Hematopoietic multipotent progenitor cell treated with erythropoietin and hydrocortisone succinate and interleukin-3 and kit ligand, for 6 days (in vitro differentiated cells): ENCODE measurements at regions not wholly inside any gene's neighbourhood (a gene's known extent, or its start where the extent isn't known, plus 50 kb on each side); places are given as distances from the start of the nearest gene placed in this dataset.
"Not testable (repeated sequence)": the region's sequence is repeated elsewhere in the genome, so short reads cannot be mapped to it uniquely, and the experiment has no call there.

ENCODE experiments used
- DNase-seq: peaks from one replicate; pipeline ENCODE4 v3.0.0-alpha.2; 2015

GRCh38 chr18:51463483-51464136, 266.1 kb upstream of the MEX3C start:
- no peak for DNase-seq

- DNase-seq: no peak
Observed at GRCh38 chr18:51478908-51479307, 281.4 kb upstream of the MEX3C start.

- no peak for DNase-seq
Observed at GRCh38 chr18:51479736-51480135, 282.3 kb upstream of the MEX3C start.

- no peak for DNase-seq
Observed at GRCh38 chr18:51480407-51481261, 283.2 kb upstream of the MEX3C start.

- no peak for DNase-seq
Observed at GRCh38 chr18:51486735-51487366, 289.4 kb upstream of the MEX3C start.

GRCh38 chr18:51490417-51490816, 292.9 kb upstream of the MEX3C start:
- DNase-seq: no peak

- no peak for DNase-seq
Observed at GRCh38 chr18:51490860-51491259, 293.4 kb upstream of the MEX3C start.

- DNase-seq: no peak
Observed at GRCh38 chr18:51491678-51492372, 294.3 kb upstream of the MEX3C start.

- DNase-seq: no peak
Observed at GRCh38 chr18:51498085-51498855, 300.8 kb upstream of the MEX3C start.

GRCh38 chr18:51503351-51503750, 305.9 kb upstream of the MEX3C start:
- DNase-seq: peak; percentile 2

GRCh38 chr18:51506811-51507210, 309.3 kb upstream of the MEX3C start:
- no peak for DNase-seq

- not testable (repeated sequence) for DNase-seq
Observed at GRCh38 chr18:51508410-51508809, 310.9 kb upstream of the MEX3C start.

GRCh38 chr18:51510020-51510419, 312.5 kb upstream of the MEX3C start:
- no peak for DNase-seq

GRCh38 chr18:51513517-51513916, 316.0 kb upstream of the MEX3C start:
- DNase-seq: no peak

- DNase-seq: no peak
Observed at GRCh38 chr18:51514128-51514527, 316.6 kb upstream of the MEX3C start.

GRCh38 chr18:51516478-51517038, 319.1 kb upstream of the MEX3C start:
- DNase-seq: no peak

GRCh38 chr18:51519571-51519970, 322.1 kb upstream of the MEX3C start:
- no peak for DNase-seq

- DNase-seq: peak; percentile 4
Observed at GRCh38 chr18:51520676-51521180, 323.2 kb upstream of the MEX3C start.

GRCh38 chr18:51522338-51522737, 324.9 kb upstream of the MEX3C start:
- DNase-seq: no peak

GRCh38 chr18:51522821-51523220, 325.3 kb upstream of the MEX3C start:
- no peak for DNase-seq

GRCh38 chr18:51523671-51524070, 326.2 kb upstream of the MEX3C start:
- no peak for DNase-seq
